Esophagus squamous epithelium (tissue), 4 donors: ENCODE measurements at regions not wholly inside any gene's neighbourhood (a gene's known extent, or its start where the extent isn't known, plus 50 kb on each side); places are given as distances from the start of the nearest gene placed in this dataset.

Experiments used
- CTCF ChIP-seq, 6 experiments: fragments of 450-650 bp in 4 of 6; fragments of 200-600 bp in 2 of 6; sonication (generic) in 2 of 6; IDR thresholded peaks; one replicate each; pipeline ENCODE4 v1.5.1; 2016 to 2019; ENCODE audit warnings: antibody characterized with exemption in 6 of 6, mild to moderate bottlenecking in 4 of 6, moderate library complexity in 4 of 6
- POLR2A ChIP-seq, 4 donors: fragments of 450-650 bp; IDR thresholded peaks; one replicate each; pipeline ENCODE4 v1.6.1; 2017; ENCODE audit warnings: antibody characterized with exemption in 4 of 4, mild to moderate bottlenecking in 4 of 4, moderate library complexity in 3 of 4

DNA sequence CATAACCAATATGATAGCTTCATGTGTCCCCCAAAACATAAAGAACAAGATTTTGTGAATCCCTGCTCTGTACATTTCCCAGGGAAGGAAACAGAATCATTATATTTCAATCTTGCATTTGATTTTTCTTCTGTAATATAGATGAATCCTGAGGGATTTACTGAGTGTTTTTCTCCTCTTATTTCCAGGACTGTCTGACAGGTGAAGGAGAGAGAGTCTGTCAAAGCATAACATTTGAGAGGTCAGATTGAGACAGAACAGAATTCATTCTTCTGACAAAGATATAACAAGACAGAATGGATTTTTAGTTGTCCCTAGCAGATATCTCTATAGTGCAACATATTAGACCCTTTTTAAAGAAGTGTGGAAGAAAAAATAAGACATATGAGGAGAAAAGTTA, 354.5 kb upstream of the IZUMO3 start:
- TF ChIP-seq CTCF (IDR thresholded peaks at IDR 0.05): no peak
- TF ChIP-seq POLR2A (IDR thresholded peaks at IDR 0.05): no peak
